NCI-H1694 treated with DMSO at 0.1 percent for 48 hours (cell line): ENCODE measurements at regions not wholly inside any gene's neighbourhood (a gene's known extent, or its start where the extent isn't known, plus 50 kb on each side); places are given as distances from the start of the nearest gene placed in this dataset.
A peak's percentile ranks its signal among the peaks of the same experiment; 100 is the strongest.

Experiments used
- DNase-seq: peaks from one replicate; lab custom pipeline; 2025; lab: John Stamatoyannopoulos, UW

DNA sequence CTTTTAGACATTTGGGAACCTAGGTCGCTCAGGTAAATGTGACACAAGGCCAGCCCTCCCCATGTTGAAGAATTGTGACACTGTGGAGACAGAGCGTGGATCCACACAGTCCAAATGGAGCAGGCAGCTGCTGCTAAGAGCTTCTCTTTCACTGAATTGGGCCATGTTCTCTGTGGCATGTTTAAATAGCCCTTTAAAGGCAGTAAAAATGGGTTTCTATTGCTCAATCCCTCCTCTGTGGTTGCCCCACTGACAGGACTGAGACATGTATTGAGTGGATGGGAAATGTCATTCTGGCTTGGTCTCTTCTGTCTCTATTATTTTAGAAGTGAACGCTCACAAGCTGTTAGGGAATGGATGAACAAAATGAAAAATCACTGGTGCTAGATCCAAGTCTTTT is 84.0 kb upstream of the PRICKLE1 start:
- no peak for DNase-seq

DNA sequence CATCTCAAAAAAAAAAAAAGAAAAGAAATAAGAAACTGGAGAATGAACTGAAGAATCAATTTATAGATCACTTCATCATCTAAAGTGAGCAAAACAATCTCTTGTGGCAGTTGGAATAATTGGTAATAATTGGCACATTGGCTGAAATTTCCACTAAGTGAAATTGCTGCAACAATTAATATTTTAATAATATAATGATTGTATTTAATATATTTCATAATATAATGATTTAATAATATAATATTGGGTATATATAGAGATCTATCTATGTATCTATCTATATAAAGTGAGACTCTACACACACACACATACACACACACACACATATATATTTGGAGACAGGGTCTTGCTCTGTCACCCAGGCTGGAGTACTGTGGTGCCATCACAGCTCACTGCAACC is 81.2 kb upstream of the PRICKLE1 start:
- no peak for DNase-seq

DNA sequence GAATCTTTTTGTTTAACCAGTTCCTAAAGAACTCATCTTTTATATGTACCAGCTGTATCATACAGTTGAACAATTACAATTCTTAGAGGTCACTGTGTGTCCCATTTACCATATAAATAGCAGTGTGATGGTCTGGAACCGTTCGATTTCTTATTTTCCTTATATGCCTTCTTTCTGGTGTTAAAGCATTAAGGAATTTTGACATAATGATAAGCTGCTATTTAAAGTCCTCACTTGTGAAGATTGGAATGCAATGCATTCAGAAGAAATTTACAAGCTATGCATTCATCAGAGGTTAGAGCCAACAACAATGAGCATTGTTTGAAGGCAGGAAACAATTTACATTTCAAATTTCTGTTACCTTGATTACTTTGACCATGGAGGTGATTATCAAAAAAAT is 80.0 kb upstream of the PRICKLE1 start:
- DNase-seq: no peak

DNA sequence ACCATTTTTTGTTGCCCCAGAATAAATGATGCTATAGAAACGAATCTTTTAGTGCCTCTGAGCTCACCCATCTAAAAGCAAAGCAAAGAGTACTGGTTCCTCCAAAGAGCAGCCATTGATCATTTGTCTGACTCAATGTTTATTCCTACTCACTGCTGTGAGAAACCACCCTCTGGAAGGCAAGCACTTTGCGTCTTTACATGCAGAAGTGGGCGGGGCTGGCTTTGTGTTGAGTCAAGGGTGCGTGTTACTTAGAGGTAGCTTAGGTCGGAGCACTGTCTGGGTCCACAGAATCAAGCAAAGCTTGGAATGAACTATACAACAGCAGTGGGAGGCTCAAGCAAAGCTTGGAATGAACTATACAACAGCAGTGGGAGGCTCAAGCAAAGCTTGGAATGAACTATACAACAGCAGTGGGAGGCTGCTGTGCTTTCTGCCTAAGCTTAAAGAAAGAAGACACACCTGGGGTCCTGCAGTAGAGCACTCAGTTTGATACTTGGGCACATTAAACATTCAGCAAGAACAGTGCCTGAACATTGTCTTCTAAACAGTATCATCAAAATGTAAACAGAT is 77.2 kb upstream of the PRICKLE1 start:
- DNase-seq: no peak

DNA sequence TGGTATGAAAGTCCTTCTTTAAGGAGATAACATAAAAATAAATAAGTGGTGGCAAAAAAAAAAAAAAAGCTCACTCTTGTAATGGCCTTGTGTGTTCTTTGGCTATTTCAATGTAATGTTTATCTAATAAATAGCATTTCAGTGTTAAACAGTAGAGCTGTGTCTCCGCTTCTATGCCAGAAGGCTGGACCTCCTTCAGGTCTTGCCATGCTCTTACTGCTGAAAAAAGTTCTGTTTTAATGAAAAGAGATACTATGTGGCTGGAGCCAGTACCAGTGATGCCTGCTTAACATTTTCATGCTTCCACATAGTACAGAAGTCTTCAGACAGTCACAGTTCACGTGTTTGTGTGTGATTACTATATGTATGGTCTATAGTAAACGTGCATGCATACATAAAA is 74.1 kb upstream of the PRICKLE1 start:
- DNase-seq: no peak

DNA sequence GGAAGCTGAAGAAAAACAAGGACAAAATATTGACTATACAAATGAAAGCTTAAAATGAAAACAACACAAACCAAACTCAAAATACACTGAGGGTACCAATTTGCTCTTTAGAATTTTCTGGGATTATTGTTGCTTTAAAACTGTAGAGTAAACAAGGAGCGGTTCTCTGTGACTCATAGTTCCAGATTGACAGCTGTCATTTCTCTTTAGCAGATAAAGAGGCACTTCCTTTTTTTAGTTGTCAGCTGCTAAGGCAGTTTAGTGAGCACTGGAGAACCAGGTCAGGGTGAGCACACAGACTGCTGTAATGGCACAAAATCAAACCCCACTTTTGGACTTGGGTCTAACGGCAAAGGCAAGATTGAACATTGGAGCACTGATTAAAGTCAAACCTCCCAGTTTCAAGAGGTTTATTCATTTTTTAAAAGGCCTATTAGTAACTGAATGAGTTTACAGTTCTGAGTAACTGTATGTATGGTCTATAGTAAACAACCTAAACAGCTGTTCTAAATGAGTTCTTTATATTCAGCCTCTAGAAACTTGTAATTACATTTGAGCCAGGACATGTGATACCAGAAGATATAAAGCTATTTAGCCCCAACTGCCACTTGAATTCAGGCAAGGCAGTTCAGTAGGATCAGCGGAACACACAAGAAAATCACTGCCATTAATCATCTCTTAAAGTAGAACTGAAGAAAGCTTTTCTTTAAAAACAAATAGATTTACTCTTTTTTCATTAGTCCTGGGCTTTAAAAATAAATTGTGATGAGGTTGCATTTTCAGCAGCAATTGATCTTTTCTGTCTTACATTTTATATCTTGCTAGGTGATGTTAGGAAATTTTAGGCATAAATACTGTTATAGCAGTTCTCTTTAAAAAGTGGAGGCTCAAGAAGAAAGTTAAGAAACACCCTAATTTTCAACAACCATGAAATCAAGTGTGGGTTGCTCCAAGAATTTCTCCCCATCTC is 71.7 kb upstream of the PRICKLE1 start:
- peak; percentile 2 for DNase-seq

DNA sequence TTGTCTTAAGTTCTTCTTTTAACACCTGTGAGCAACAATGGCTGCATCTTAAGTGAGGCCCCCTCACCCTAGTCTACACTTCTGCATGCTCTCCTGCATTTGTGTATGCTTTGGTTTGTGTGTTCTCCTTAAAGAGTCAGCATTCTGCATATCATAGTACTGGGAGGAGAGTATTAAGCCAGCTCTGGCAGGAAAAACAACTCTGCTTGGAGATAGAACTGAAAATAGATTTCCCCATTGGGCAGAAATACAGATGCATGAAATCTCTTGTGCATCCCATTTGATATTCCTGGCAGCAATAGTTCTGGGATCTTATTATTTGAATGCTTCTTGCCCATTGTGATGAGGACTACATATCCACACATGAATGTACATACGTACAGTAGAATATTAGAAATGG is 70.6 kb upstream of the PRICKLE1 start:
- DNase-seq: no peak

DNA sequence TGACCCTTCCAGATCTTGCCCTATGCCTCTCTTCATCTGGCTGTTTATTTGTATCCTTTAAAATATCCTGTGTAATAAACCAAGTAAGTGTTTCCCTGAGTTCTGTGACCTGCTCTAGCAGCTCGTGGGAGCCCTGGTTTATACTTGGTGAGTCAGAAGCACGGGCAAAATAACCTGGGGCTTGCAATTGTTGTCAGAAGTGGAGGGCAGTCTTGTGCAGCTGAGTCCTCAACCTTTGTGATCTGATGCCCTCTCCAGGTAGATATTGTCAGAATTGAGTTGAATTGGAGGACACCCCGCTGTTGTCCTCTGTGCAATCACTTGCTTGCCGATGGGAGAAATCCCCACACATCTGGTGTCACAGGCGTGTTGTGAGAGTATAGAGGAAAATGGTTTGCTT is 62.5 kb upstream of the PRICKLE1 start:
- DNase-seq: no peak

DNA sequence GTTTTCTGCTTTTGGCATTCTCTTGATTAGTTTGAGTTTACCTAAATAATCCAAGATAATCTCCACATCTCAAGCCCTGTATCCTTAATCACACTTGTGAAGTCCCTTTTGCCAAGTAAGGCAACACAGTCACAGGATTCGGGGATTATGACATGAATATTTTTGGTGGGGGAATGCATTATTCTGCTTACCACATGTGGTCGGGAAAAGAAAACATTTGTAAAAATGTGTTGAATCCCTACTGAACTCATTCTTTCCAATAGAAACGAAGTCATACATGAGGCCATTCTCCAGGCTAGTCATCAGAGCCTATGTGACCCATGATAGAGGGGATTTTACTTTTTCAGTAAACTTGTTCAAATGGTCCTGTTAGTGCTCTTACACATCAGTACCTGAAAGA is 58.5 kb upstream of the PRICKLE1 start:
- no peak for DNase-seq

DNA sequence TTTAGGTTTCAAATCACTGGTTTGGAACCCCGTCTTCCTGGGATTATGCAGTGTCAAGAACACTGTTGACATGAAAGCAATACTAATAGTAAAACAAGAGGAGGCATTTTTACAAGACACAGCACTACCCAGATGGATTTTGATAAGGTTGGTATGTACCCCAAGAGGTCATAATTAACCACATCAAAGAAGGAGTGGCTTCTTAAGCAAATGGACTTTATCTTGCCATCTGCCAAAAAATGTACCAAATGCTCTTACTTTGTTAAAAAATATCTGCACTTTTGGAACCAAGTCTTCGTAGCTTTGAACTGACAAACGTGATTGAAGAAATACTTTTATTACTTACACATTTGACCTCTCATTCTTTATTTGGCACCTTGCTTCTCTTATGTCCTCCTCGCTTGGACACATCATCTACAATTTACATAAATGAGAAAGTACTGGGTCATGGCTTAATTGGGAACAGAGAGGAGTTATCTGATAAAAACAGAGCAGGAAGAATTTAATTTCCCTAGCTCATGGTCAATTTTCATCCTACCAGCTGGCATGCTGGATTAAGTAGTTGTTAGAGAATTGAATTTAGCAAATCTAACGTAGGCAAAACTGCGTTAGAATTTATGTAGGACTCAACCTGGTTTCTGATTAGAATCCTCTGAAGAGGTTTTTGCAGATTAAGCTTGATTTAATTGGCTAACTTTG is 54.5 kb upstream of the PRICKLE1 start:
- DNase-seq: no peak

DNA sequence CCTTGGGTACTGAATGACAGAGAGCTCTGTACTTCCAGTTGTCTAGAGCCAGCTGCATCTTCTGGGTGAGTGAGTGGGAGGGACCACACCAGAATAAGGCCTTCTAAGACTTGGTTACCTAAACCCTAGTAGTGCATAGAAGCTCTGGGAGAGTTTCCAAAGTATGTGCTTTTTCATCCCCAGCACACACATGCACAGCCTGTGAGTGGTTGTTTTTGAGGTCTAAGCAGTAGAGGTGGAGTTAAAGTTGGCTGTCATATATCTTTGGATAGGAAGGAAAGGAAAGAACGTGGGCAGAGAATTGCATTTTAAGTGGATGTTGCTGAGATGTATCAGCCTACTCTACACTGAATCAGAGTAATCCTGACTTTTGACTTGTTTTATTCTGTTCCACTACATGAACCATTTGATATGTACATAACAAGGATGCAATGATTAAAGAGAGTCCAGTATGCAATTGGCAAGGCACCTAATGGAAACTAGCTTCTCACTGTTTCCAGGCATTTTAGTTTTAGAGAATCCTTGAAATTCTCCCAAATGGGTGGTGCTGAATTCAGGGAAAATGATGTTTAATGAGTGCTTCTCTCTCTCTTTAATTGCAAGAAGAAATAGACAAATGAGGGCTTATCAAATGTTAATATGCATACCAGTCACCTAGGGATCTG is 51.8 kb upstream of the PRICKLE1 start:
- no peak for DNase-seq

DNA sequence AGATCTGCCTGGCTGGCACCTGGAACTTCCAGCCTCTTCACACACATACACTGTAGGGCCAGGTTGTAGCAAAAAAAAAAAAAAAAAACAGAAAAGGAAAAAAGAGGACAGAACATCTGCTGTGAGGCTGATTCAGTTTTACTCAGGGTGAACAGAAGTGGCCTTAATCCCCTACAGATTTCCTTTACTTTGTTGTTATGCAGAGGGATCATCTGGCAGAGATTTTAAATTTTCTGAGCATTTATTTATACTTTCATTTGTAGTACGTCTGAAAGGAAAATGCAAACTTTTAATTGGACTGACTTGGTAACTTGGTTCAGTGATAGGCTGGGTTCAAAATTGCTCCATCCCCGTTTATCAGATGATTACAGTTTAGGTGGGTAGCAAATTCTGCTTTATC is 50.8 kb upstream of the PRICKLE1 start:
- DNase-seq: no peak

DNA sequence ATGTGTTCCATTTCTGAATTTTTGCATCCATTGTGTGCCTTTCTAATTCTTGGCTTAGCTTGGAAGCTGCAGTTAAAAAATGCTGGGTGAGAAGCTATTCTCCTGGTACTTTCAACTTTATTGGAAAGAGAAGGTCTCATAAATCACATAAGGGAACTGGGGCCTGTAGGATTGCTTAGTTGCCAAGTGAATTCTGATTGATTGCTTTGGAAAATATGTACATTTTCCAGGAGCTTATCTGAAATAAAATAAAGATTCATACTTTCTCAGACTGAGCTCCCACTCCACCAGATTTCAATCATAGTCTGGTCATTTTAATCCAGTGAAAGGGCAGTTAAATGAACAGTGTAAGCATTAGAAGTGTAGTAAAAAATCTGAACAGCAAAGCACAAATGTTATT is 50.0 kb upstream of the PRICKLE1 start:
- no peak for DNase-seq
